Testis (tissue), 2 donors: ENCODE measurements at regions not wholly inside any gene's neighbourhood (a gene's known extent, or its start where the extent isn't known, plus 50 kb on each side); places are given as distances from the start of the nearest gene placed in this dataset.

Experiments used
- DNase-seq: peaks from one replicate; pipeline ENCODE4 v3.0.0-alpha.2; 2019
- H3K27ac ChIP-seq, 2 donors: fragments of 200-600 bp; sonication (generic); one replicate each; pipeline ENCODE4 v1.5.1; 2019
- H3K27me3 ChIP-seq: fragments of 200-600 bp; sonication (generic); one replicate; pipeline ENCODE4 v1.5.1; 2019
- H3K36me3 ChIP-seq: fragments of 200-600 bp; sonication (generic); one replicate; pipeline ENCODE4 v1.5.1; 2017; ENCODE audit warnings: low read depth; ENCODE audit errors: missing control alignments
- H3K4me1 ChIP-seq: fragments of 200-600 bp; sonication (generic); one replicate; pipeline ENCODE4 v1.5.1; 2019
- H3K4me3 ChIP-seq, 2 donors: fragments of 200-600 bp; sonication (generic); one replicate each; pipeline ENCODE4 v1.5.1; 2017 to 2019
- H3K9me3 ChIP-seq: fragments of 200-600 bp; sonication (generic); one replicate; pipeline ENCODE4 v1.5.1; 2017
- POLR2A ChIP-seq: fragments of 450-650 bp; IDR thresholded peaks from one replicate; pipeline ENCODE4 v1.6.1; 2017; ENCODE audit warnings: antibody characterized with exemption, mild to moderate bottlenecking, moderate library complexity
- WGBS, 2 donors: methylation state at CpG; one replicate each; pipeline ENCODE4 v1.1.5; 2018; 5-methylcytosine and 5-hydroxymethylcytosine counted together
- intact Hi-C: fragments of 100-400 bp; cut with DNase I; formaldehyde crosslinking; loops from one replicate; pipeline ENCODE4 v1.15.1; 2023; ENCODE audit warnings: low total_unique reads
- TF ChIP-seq, protein P1 (sequence below), 3 experiments: fragments of 450-650 bp in 2 of 3; fragments of 200-600 bp in 1 of 3; sonication (generic) in 1 of 3; IDR thresholded peaks; one replicate each; pipeline ENCODE4 v1.5.1; 2016 to 2019; ENCODE audit warnings: antibody characterized with exemption in 3 of 3, mild to moderate bottlenecking in 2 of 3, moderate library complexity in 1 of 3

DNA sequence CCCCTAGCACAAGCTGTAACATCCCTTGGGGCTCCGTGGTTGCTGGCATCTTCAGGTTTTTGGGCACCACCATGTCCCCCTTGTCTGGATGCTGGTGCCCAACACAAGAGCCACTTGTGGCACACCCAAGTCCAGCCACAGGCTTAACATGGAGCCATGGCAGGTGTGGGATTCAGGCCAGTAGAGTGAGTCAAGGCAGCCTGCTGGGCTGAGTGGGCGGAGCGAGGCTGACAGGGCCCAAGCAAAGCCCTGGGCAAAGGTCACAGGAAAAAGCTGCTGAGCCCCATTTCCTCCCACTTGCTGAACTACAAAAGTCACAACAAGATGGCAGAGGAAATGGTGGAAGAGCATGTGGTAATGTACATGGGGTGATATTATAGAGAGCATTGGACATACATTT, 950.7 kb upstream of the FLRT2 start:
- no peak for DNase-seq
- intact Hi-C loops: no loop called here
- WGBS, 2 donors: 71 to 99% methylated on average over 2 to 3 of the region's 3 CpGs

DNA sequence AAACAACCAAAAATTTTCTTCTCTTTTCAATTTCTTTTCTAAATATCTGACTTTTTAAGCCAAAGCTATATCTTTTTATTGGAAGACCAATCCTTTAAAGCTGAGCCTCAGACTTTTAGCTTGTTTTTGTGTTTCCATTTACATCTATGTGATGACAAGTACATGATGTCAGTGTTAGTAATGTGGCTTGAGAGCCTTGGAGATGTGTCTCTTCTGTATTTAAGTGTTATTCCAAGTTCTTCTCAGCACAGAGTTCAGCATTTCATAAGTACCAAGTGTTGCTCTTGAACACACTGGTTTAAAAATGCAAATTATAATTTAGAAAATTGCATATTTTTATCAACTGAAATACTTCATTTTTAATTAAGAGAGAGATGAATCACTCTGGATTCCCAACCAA, 948.9 kb upstream of the FLRT2 start:
- Histone ChIP-seq H3K4me1 (no peaks in the 10 kb centered on the region), H3K9me3 (no peaks in the 10 kb centered on the region), H3K36me3 (no peaks in the 10 kb centered on the region), H3K27ac (no peak overlapping the region), H3K27me3 (no peaks in the 10 kb centered on the region), H3K4me3 (no peak overlapping the region)
- intact Hi-C loops: no loop called here
- no peak for DNase-seq
- TF ChIP-seq, protein P1, sequence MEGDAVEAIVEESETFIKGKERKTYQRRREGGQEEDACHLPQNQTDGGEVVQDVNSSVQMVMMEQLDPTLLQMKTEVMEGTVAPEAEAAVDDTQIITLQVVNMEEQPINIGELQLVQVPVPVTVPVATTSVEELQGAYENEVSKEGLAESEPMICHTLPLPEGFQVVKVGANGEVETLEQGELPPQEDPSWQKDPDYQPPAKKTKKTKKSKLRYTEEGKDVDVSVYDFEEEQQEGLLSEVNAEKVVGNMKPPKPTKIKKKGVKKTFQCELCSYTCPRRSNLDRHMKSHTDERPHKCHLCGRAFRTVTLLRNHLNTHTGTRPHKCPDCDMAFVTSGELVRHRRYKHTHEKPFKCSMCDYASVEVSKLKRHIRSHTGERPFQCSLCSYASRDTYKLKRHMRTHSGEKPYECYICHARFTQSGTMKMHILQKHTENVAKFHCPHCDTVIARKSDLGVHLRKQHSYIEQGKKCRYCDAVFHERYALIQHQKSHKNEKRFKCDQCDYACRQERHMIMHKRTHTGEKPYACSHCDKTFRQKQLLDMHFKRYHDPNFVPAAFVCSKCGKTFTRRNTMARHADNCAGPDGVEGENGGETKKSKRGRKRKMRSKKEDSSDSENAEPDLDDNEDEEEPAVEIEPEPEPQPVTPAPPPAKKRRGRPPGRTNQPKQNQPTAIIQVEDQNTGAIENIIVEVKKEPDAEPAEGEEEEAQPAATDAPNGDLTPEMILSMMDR (IDR thresholded peaks at IDR 0.05): no peak
- TF ChIP-seq POLR2A: no peak

More for the DNA sequence above, 950.7 kb upstream of the FLRT2 start:
- Histone ChIP-seq H3K9me3 (no peaks in the 10 kb centered on the region), H3K4me1 (no peaks in the 10 kb centered on the region), H3K27ac (no peak overlapping the region), H3K27me3 (no peaks in the 10 kb centered on the region), H3K36me3 (no peaks in the 10 kb centered on the region), H3K4me3 (no peak overlapping the region)
- TF ChIP-seq POLR2A: no peak
- TF ChIP-seq, protein P1 (IDR thresholded peaks at IDR 0.05): no peak

DNA sequence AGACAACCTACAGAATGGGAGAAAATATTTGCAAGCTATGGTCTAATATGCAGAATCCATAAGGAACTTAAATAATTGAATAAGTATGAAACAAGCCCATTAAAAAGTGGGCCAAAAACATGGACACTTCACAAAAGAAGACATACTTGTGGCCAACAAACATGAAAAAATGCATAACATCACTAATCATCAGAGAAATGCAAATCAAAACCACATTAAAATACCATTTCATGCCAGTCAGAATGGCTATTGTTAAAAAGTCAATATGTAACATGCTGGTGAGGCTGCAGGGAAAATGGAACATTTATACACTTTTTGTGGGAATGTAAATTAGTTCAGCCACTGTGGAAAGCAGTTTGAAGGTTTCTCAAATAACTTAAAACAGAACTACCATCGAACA, 945.4 kb upstream of the FLRT2 start:
- Histone ChIP-seq H3K4me3 (no peak overlapping the region), H3K4me1 (no peaks in the 10 kb centered on the region), H3K9me3 (no peaks in the 10 kb centered on the region), H3K27ac (no peak overlapping the region), H3K27me3 (no peaks in the 10 kb centered on the region), H3K36me3 (no peaks in the 10 kb centered on the region)
- no peak for DNase-seq
- WGBS, 2 donors: 89 to 92% methylated on average over 1 of the region's 1 CpG
- intact Hi-C loops: no loop called here
- TF ChIP-seq POLR2A: no peak
- TF ChIP-seq, protein P1 (IDR thresholded peaks at IDR 0.05): no peak

DNA sequence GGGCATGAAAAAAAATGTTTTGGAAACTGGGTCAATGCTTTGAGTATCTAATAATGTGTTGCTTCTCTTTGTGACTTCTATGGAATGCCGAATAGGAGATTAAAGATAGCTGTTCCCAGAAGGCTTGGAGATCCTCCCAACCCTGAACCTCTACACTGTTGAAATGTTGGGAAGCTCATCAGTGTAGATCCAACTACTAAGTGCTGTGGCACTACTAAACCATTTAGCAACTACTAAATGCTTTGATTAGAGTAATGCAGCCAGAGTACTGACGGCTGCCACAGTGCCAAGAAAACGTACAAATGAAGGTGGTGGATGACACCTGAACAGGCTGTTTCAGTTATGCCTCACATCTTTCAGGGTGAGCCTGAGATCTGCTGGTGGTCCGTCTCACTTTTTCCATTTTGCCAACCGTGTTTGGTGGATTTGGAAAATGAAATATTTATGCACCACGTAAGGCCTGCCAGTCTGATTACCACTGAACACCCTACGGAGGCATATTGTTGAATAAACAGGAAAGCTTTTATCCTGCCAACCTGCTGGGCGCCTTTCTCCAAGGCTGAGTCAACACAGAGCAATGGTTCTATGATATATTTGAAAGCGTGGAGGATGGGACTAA, 938.0 kb upstream of the FLRT2 start:
- Histone ChIP-seq H3K27me3 (no peaks in the 10 kb centered on the region), H3K36me3 (no peaks in the 10 kb centered on the region), H3K4me1 (no peaks in the 10 kb centered on the region), H3K4me3 (no peak overlapping the region), H3K9me3 (no peaks in the 10 kb centered on the region), H3K27ac (no peak overlapping the region)
- WGBS, 2 donors: 81 to 83% methylated on average over 9 of the region's 9 CpGs
- intact Hi-C loops: no loop called here
- no peak for DNase-seq
- TF ChIP-seq, protein P1 (IDR thresholded peaks at IDR 0.05): no peak
- TF ChIP-seq POLR2A: no peak

DNA sequence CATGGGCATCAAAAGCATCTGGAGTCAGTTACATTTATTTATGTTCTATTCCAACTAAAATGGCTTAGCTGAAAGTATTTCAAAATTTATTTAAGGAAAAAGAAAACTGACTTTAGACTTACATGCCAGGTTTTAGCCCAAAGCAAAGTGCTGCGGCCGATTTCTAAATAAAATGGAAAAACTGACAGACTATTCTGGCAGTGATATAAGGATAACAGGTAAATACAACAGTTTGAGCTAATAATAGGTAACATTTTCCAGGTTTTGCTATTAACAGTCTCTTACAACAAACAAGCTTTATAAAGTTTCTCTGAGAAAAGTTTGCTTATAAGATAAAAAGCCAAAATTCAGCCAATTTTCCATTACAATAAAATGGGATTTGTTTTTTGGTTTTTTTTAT, 937.2 kb upstream of the FLRT2 start:
- intact Hi-C loops: no loop called here
- H3K27ac ChIP-seq: no peak overlapping the region
- WGBS, 2 donors: 87 to 89% methylated on average over 2 of the region's 2 CpGs
- no peaks in the 10 kb centered on the region for H3K27me3 ChIP-seq
- no peak overlapping the region for H3K4me3 ChIP-seq
- H3K4me1 ChIP-seq: no peaks in the 10 kb centered on the region
- H3K36me3 ChIP-seq: no peaks in the 10 kb centered on the region
- no peak for DNase-seq
- TF ChIP-seq POLR2A: no peak
- TF ChIP-seq, protein P1 (IDR thresholded peaks at IDR 0.05): no peak
- no peaks in the 10 kb centered on the region for H3K9me3 ChIP-seq
